Stomach (tissue), 8 donors: ENCODE measurements at regions not wholly inside any gene's neighbourhood (a gene's known extent, or its start where the extent isn't known, plus 50 kb on each side); places are given as distances from the start of the nearest gene placed in this dataset.

Experiments
- DNase-seq, 2 donors: peaks; one replicate each; pipeline versions ENCODE4 v3.0.0 to v3.0.0-alpha.2; 2013 to 2019
- H3K27ac ChIP-seq, 5 donors: fragments of 200-600 bp in 4 of 5; sonication (generic) in 4 of 5; one replicate each; pipeline ENCODE4 v1.5.1; 2013 to 2019; ENCODE audit warnings: mild to moderate bottlenecking in 1 of 5, moderate library complexity in 1 of 5
- H3K27me3 ChIP-seq, 3 donors: fragments of 200-600 bp; sonication (generic); one replicate each; pipeline ENCODE4 v1.5.1; 2017 to 2019; ENCODE audit warnings: mixed run types in 1 of 3
- H3K36me3 ChIP-seq, 4 donors: fragments of 200-600 bp; sonication (generic); 1 replicate in 3 of 4; 2 replicates in 1 of 4; pipeline ENCODE4 v1.5.1; 2016 to 2019
- H3K4me1 ChIP-seq, 4 donors: fragments of 200-600 bp; sonication (generic); one replicate each; pipeline ENCODE4 v1.5.1; 2016 to 2019
- H3K4me3 ChIP-seq, 4 donors: fragments of 200-600 bp; sonication (generic) in 3 of 4; one replicate each; pipeline ENCODE4 v1.5.1; 2016 to 2019; ENCODE audit warnings: mild to moderate bottlenecking in 1 of 4
- H3K9me3 ChIP-seq, 4 donors: fragments of 200-600 bp; sonication (generic); one replicate each; pipeline ENCODE4 v1.5.1; 2016 to 2019
- CTCF ChIP-seq, 7 experiments: fragments of 450-650 bp in 4 of 7; fragments of 200-600 bp in 3 of 7; sonication (generic) in 3 of 7; IDR thresholded peaks; one replicate each; pipeline ENCODE4 v1.5.1; 2016 to 2019; ENCODE audit warnings: antibody characterized with exemption in 7 of 7, control low read depth in 2 of 7, mild to moderate bottlenecking in 1 of 7
- EP300 ChIP-seq: sonication (generic); formaldehyde crosslinking; IDR thresholded peaks from one replicate; pipeline ENCODE4 v1.6.1; 2017; ENCODE audit warnings: antibody characterized with exemption
- POLR2A ChIP-seq, 4 donors: fragments of 450-650 bp; IDR thresholded peaks; one replicate each; pipeline ENCODE4 v1.6.1; 2016; ENCODE audit warnings: antibody characterized with exemption in 4 of 4, control low read depth in 2 of 4, mild to moderate bottlenecking in 1 of 4, moderate library complexity in 1 of 4
- POLR2AphosphoS5 ChIP-seq, 3 donors: sonication (generic); formaldehyde crosslinking; IDR thresholded peaks; one replicate each; pipeline ENCODE4 v1.6.1; 2016; ENCODE audit warnings: antibody characterized with exemption in 3 of 3
- WGBS, 5 donors: extraction: QIAGEN DNeasy Blood & Tissue Kit in 3 of 5; methylation state at CpG; one replicate each; pipeline versions ENCODE4 v1.1.5 to v1.1.7; 2013 to 2018; 5-methylcytosine and 5-hydroxymethylcytosine counted together
- intact Hi-C: fragments of 100-400 bp; cut with DNase I; formaldehyde crosslinking; loops from one replicate; pipeline ENCODE4 v1.15.1; 2023; ENCODE audit warnings: low total_unique reads
- donor health status: healthy with polysubstance abuse.
- donor health status: Bipolar disorder and iron deficiency.
- donor health status: healthy.

GRCh38 chr1:191699343-191699742, 458.9 kb upstream of the RGS18 start:
- no peak overlapping the region for H3K4me3 ChIP-seq
- no peaks in the 10 kb centered on the region for H3K27me3 ChIP-seq
- DNase-seq = no peak
- WGBS, 5 donors = 71 to 92% (median 81%) methylated on average over 1 of the region's 1 CpG
- H3K27ac ChIP-seq = no peak overlapping the region
- H3K4me1 ChIP-seq = no peaks in the 10 kb centered on the region
- H3K9me3 ChIP-seq = peaks cover 0 to 6% (median 0%) of the 10 kb centered on the region in 4 donors
- no peak for TF ChIP-seq EP300
- no peak for TF ChIP-seq POLR2A (IDR thresholded peaks at IDR 0.05)
- no peak for TF ChIP-seq CTCF (IDR thresholded peaks at IDR 0.05)
- TF ChIP-seq POLR2AphosphoS5 (IDR thresholded peaks at IDR 0.05) = no peak
- no peaks in the 10 kb centered on the region for H3K36me3 ChIP-seq
- intact Hi-C loops = no loop called here

- Histone ChIP-seq H3K9me3 (no peaks in the 10 kb centered on the region), H3K36me3 (no peaks in the 10 kb centered on the region), H3K4me3 (no peak overlapping the region), H3K27me3 (no peaks in the 10 kb centered on the region), H3K27ac (no peak overlapping the region), H3K4me1 (no peaks in the 10 kb centered on the region)
- intact Hi-C loops = no loop called here
- WGBS, 5 donors = 86 to 95% (median 91%) methylated on average over 3 of the region's 3 CpGs
- TF ChIP-seq POLR2A (IDR thresholded peaks at IDR 0.05) = no peak
- TF ChIP-seq CTCF (IDR thresholded peaks at IDR 0.05) = no peak
- no peak for TF ChIP-seq POLR2AphosphoS5 (IDR thresholded peaks at IDR 0.05)
- no peak for TF ChIP-seq EP300
- no peak for DNase-seq
These were observed 457.3 kb upstream of the RGS18 start for GRCh38 chr1:191700922-191701321.

GRCh38 chr1:191702124-191702523, 456.1 kb upstream of the RGS18 start:
- Histone ChIP-seq H3K27me3 (no peaks in the 10 kb centered on the region), H3K4me3 (no peak overlapping the region), H3K27ac (no peak overlapping the region), H3K4me1 (no peaks in the 10 kb centered on the region), H3K9me3 (no peaks in the 10 kb centered on the region), H3K36me3 (no peaks in the 10 kb centered on the region)
- TF ChIP-seq POLR2AphosphoS5 (IDR thresholded peaks at IDR 0.05) = no peak
- no peak for TF ChIP-seq CTCF (IDR thresholded peaks at IDR 0.05)
- no peak for TF ChIP-seq POLR2A (IDR thresholded peaks at IDR 0.05)
- no peak for TF ChIP-seq EP300
- intact Hi-C loops = no loop called here
- no peak for DNase-seq
- WGBS, 5 donors = 39 to 54% (median 47%) methylated on average over 2 of the region's 2 CpGs

- Histone ChIP-seq H3K4me3 (no peak overlapping the region), H3K9me3 (no peaks in the 10 kb centered on the region), H3K27ac (no peak overlapping the region), H3K27me3 (no peaks in the 10 kb centered on the region), H3K4me1 (no peaks in the 10 kb centered on the region), H3K36me3 (no peaks in the 10 kb centered on the region)
- no peak for DNase-seq
- 66 to 82% (median 72%) methylated on average over 2 of the region's 2 CpGs for WGBS, 5 donors
- TF ChIP-seq POLR2A (IDR thresholded peaks at IDR 0.05) (no peak), POLR2AphosphoS5 (IDR thresholded peaks at IDR 0.05) (no peak), EP300 (no peak), CTCF (IDR thresholded peaks at IDR 0.05) (no peak)
- intact Hi-C loops = no loop called here
These were observed 451.0 kb upstream of the RGS18 start for GRCh38 chr1:191707288-191707687.
